A673 (cell line): ENCODE measurements at regions not wholly inside any gene's neighbourhood (a gene's known extent, or its start where the extent isn't known, plus 50 kb on each side); places are given as distances from the start of the nearest gene placed in this dataset.

Source experiments
- BruUV-seq: library from RNA; stranded (reverse); fragments of 400-500 nt; replicated peaks from 2 replicates; lab custom pipeline; 2021; lab: Mats Ljungman, UMichigan
- CTCF ChIA-PET: fragments of 300-600 bp; sonication (Branson Sonifier 250); formaldehyde crosslinking; loops from one replicate; lab custom pipeline; 2022; ENCODE audit warnings: antibody characterized with exemption; lab: Charles Lee
- POLR2A ChIA-PET: fragments of 300-600 bp; sonication (Branson Sonifier 250); formaldehyde crosslinking; loops from one replicate; lab custom pipeline; 2022; ENCODE audit warnings: antibody characterized with exemption; ENCODE audit not compliant: low non-redundant PET; lab: Charles Lee
- DNase-seq: peaks from one replicate; pipeline ENCODE4 v3.0.0-alpha.2; 2015; ENCODE audit warnings: low spot score
- H3K27ac ChIP-seq: fragments of 200-600 bp; sonication (generic); 2 replicates; pipeline ENCODE4 v1.5.1; 2016; ENCODE audit warnings: mixed run types, low read depth, mild to moderate bottlenecking, mixed read lengths, antibody characterized with exemption, low read length; ENCODE audit not compliant: poor library complexity, severe bottlenecking
- H3K27me3 ChIP-seq: fragments of 200-600 bp; sonication (generic); replicated peaks from 2 replicates; pipeline ENCODE4 v1.6.1; 2017; ENCODE audit warnings: mixed run types, low read depth, mild to moderate bottlenecking, mixed read lengths, antibody characterized with exemption, low read length; ENCODE audit not compliant: insufficient read depth, poor library complexity
- H3K36me3 ChIP-seq: fragments of 200-600 bp; sonication (generic); 2 replicates; pipeline ENCODE4 v1.6.1; 2016; ENCODE audit warnings: mixed run types, mild to moderate bottlenecking, mixed read lengths, antibody characterized with exemption, low read length; ENCODE audit not compliant: insufficient read depth, poor library complexity, severe bottlenecking
- H3K4me1 ChIP-seq: fragments of 200-600 bp; sonication (generic); 2 replicates; pipeline ENCODE4 v1.6.1; 2017; ENCODE audit warnings: mixed run types, mild to moderate bottlenecking, mixed read lengths, antibody characterized with exemption, low read length; ENCODE audit not compliant: insufficient read depth, poor library complexity, severe bottlenecking
- H3K4me3 ChIP-seq: fragments of 200-600 bp; sonication (generic); 2 replicates; pipeline ENCODE4 v1.5.1; 2016; ENCODE audit warnings: low read depth, mixed run types, mild to moderate bottlenecking, mixed read lengths, low read length; ENCODE audit not compliant: poor library complexity, severe bottlenecking
- H3K9me3 ChIP-seq: fragments of 200-600 bp; sonication (generic); 2 replicates; pipeline ENCODE4 v1.6.1; 2016; ENCODE audit warnings: mixed run types, low read depth, mild to moderate bottlenecking, mixed read lengths, antibody characterized with exemption, low read length; ENCODE audit not compliant: poor library complexity, severe bottlenecking
- CTCF ChIP-seq: fragments of 300-800, 200-600 bp; sonication (generic); conservative IDR thresholded peaks from 2 replicates; pipeline ENCODE4 v1.5.1; 2017; ENCODE audit warnings: low read depth, mild to moderate bottlenecking, antibody characterized with exemption, low read length, moderate library complexity, mixed read lengths
- EZH2 ChIP-seq: fragments of 200-600 bp; sonication (generic); IDR thresholded peaks from 2 replicates; pipeline ENCODE4 v1.6.1; 2017; ENCODE audit warnings: borderline replicate concordance, low read depth, mild to moderate bottlenecking, mixed read lengths, antibody characterized with exemption, low read length; ENCODE audit not compliant: poor library complexity, severe bottlenecking
- intact Hi-C: fragments of 100-400 bp; cut with micrococcal nuclease; formaldehyde crosslinking; loops from one replicate; pipeline ENCODE4 v1.10.0; 2022; ENCODE audit not compliant: unreplicated experiment

- DNase-seq, result no peak
- TF ChIP-seq CTCF, result no peak
- no peak for TF ChIP-seq EZH2
- peaks cover 25% of the 10 kb centered on the region for H3K27me3 ChIP-seq
- H3K4me1 ChIP-seq, result no peaks in the 10 kb centered on the region
- ChIA-PET POLR2A (no interaction called here), CTCF (no interaction called here)
- no peaks in the 10 kb centered on the region for H3K9me3 ChIP-seq
- BruUV-seq, result no TSS peak
- intact Hi-C loops, result no loop called here
- no peaks in the 10 kb centered on the region for H3K36me3 ChIP-seq
- H3K27ac ChIP-seq, result no peak overlapping the region
- H3K4me3 ChIP-seq, result no peak overlapping the region
Observed at GRCh38 chr11:116093065-116093464, 588.9 kb upstream of the CADM1 start.

- intact Hi-C loops, result no loop called here
- CTCF ChIA-PET, result no interaction called here
- Histone ChIP-seq H3K9me3 (no peaks in the 10 kb centered on the region), H3K36me3 (no peaks in the 10 kb centered on the region), H3K27ac (no peak overlapping the region), H3K4me1 (no peaks in the 10 kb centered on the region), H3K27me3 (peaks cover 18% of the 10 kb centered on the region), H3K4me3 (no peak overlapping the region)
- BruUV-seq, result no TSS peak
- DNase-seq, result no peak
- no peak for TF ChIP-seq CTCF
- TF ChIP-seq EZH2, result no peak
- POLR2A ChIA-PET, result no interaction called here
Observed at GRCh38 chr11:116086426-116086825, 582.2 kb upstream of the CADM1 start.

- ChIA-PET CTCF (no interaction called here), POLR2A (no interaction called here)
- intact Hi-C loops, result no loop called here
- Histone ChIP-seq H3K27ac (no peak overlapping the region), H3K27me3 (peaks cover 18% of the 10 kb centered on the region), H3K4me3 (no peak overlapping the region), H3K9me3 (no peaks in the 10 kb centered on the region), H3K4me1 (no peaks in the 10 kb centered on the region), H3K36me3 (no peaks in the 10 kb centered on the region)
- no TSS peak for BruUV-seq
- TF ChIP-seq CTCF (no peak), EZH2 (no peak)
- DNase-seq, result no peak
Observed at GRCh38 chr11:116085031-116085635, 580.9 kb upstream of the CADM1 start.
